ENCODE measurements at regions not wholly inside any gene's neighbourhood (a gene's known extent, or its start where the extent isn't known, plus 50 kb on each side); places are given as distances from the start of the nearest gene placed in this dataset.

- no peak overlapping the region for H3K9ac ChIP-seq (ENCODE audit: low read depth, low read length, poor library complexity)
- DNase-seq (ENCODE audit: low spot score) = no peak
Observed at GRCh38 chr4:78704981-78705683, 71.0 kb upstream of the BMP2K start.

DNA sequence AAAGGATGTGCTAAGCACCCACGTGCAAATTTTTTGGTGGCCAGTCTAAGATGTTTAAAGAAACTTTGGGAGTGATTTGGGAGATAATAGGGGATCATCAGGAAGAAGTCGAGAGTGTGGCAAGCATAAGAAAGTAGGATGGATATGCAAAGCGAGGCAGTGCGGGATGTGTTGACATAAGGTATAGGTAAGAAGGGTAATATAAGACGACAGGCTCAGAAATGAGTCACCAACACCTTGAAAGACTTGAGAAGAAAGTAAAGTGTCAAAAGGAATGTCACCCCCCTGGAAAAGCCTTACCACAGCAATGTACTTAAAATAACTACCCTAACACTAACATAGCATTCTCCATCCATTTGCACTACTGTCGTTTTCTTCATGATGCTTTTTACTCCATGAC, 69.8 kb upstream of the BMP2K start:
- Histone ChIP-seq H3K23ac (ENCODE audit: low read depth, low read length, poor library complexity) (no peak overlapping the region), H3K36me3 (replicated peaks in 1 of 2; ENCODE audit: control insufficient read depth in 2 of 2, insufficient read depth in 2 of 2, low read length in 2 of 2) (no peaks in the 10 kb centered on the region), H2AFZ (ENCODE audit: low read length) (no peak overlapping the region), H3K4ac (ENCODE audit: low read length) (no peak overlapping the region), H2BK120ac (ENCODE audit: low read depth, low read length) (no peak overlapping the region), H3K9ac (ENCODE audit: low read depth, low read length, poor library complexity) (no peak overlapping the region), H3K4me1 (ENCODE audit: control insufficient read depth in 2 of 2, insufficient read depth in 1 of 2, low read depth in 1 of 2, low read length in 2 of 2) (no peaks in the 10 kb centered on the region), H3K27me3 (ENCODE audit: control insufficient read depth in 3 of 3, insufficient read depth in 3 of 3, low read depth in 1 of 3, low read length in 3 of 3) (no peaks in the 10 kb centered on the region), H2BK5ac (ENCODE audit: low read length) (no peak overlapping the region), H3K79me1 (ENCODE audit: low read depth, low read length) (no peaks in the 10 kb centered on the region), H3K4me3 (ENCODE audit: low read length in 2 of 2) (no peak overlapping the region), H4K91ac (ENCODE audit: low read depth, low read length, poor library complexity) (no peak overlapping the region), H2AK5ac (ENCODE audit: low read depth, low read length) (no peak overlapping the region), H3K9me3 (replicated peaks in 1 of 2; ENCODE audit: control insufficient read depth in 2 of 2, insufficient read depth in 1 of 2, low read depth in 1 of 2, low read length in 2 of 2) (peaks cover 0 to 1% of the 10 kb centered on the region in 2 donors), H3K14ac (ENCODE audit: low read length) (no peak overlapping the region), H3K18ac (ENCODE audit: low read length) (no peak overlapping the region), H3K27ac (replicated peaks; ENCODE audit: low read length) (no peak overlapping the region), H2BK12ac (ENCODE audit: low read length) (no peak overlapping the region), H3K4me2 (ENCODE audit: insufficient read depth, low read length, poor library complexity, severe bottlenecking) (no peak overlapping the region), H2BK15ac (ENCODE audit: low read length) (no peak overlapping the region), H4K8ac (ENCODE audit: low read depth, low read length) (no peak overlapping the region)
- no peak for DNase-seq (ENCODE audit: low spot score)
- no CpG with 5 or more reads among the region's 6 CpGs for WGBS, 2 donors (ENCODE audit: extremely low coverage in 2 of 2, insufficient read length in 2 of 2, insufficient replicate concordance in 1 of 2)

More at GRCh38 chr4:78704981-78705683, 71.0 kb upstream of the BMP2K start:
- Histone ChIP-seq H4K8ac (ENCODE audit: low read depth, low read length) (no peak overlapping the region), H2BK12ac (ENCODE audit: low read length) (no peak overlapping the region), H3K4me3 (ENCODE audit: low read length in 2 of 2) (no peak overlapping the region), H3K4me1 (ENCODE audit: control insufficient read depth in 2 of 2, insufficient read depth in 1 of 2, low read depth in 1 of 2, low read length in 2 of 2) (no peaks in the 10 kb centered on the region), H3K79me1 (ENCODE audit: low read depth, low read length) (no peaks in the 10 kb centered on the region), H2AK5ac (ENCODE audit: low read depth, low read length) (no peak overlapping the region), H3K9me3 (replicated peaks in 1 of 2; ENCODE audit: control insufficient read depth in 2 of 2, insufficient read depth in 1 of 2, low read depth in 1 of 2, low read length in 2 of 2) (peaks cover 0 to 1% of the 10 kb centered on the region in 2 donors), H4K91ac (ENCODE audit: low read depth, low read length, poor library complexity) (no peak overlapping the region), H2BK15ac (ENCODE audit: low read length) (no peak overlapping the region), H3K4ac (ENCODE audit: low read length) (no peak overlapping the region), H3K23ac (ENCODE audit: low read depth, low read length, poor library complexity) (no peak overlapping the region), H2AFZ (ENCODE audit: low read length) (no peak overlapping the region), H3K36me3 (replicated peaks in 1 of 2; ENCODE audit: control insufficient read depth in 2 of 2, insufficient read depth in 2 of 2, low read length in 2 of 2) (no peaks in the 10 kb centered on the region), H3K27me3 (ENCODE audit: control insufficient read depth in 3 of 3, insufficient read depth in 3 of 3, low read depth in 1 of 3, low read length in 3 of 3) (no peaks in the 10 kb centered on the region), H3K14ac (ENCODE audit: low read length) (no peak overlapping the region), H2BK120ac (ENCODE audit: low read depth, low read length) (no peak overlapping the region), H2BK5ac (ENCODE audit: low read length) (no peak overlapping the region), H3K18ac (ENCODE audit: low read length) (no peak overlapping the region), H3K4me2 (ENCODE audit: insufficient read depth, low read length, poor library complexity, severe bottlenecking) (no peak overlapping the region), H3K27ac (replicated peaks; ENCODE audit: low read length) (no peak overlapping the region)
- WGBS, 2 donors (ENCODE audit: extremely low coverage in 2 of 2, insufficient read length in 2 of 2, insufficient replicate concordance in 1 of 2) = no CpG with 5 or more reads among the region's 3 CpGs

DNA sequence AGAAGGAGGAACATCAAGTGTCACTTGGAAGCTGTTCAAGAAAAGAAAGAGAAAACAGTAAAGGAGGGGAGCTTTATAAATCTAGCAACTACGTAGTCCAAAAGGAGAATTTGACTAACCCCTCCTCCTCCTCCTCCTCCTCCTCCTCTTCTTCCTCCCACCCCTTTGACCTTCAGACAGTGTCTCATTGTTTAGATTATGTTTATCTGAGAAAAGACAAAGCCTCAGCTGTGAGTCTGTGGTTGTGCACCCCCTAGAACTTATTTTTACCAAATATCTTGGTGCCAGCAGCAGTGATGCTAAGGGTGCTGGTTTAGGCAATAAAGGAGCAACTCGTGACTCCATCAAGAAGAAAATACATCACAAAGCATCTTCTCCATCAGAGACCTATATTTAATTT, 68.9 kb upstream of the BMP2K start:
- Histone ChIP-seq H2BK120ac (ENCODE audit: low read depth, low read length) (no peak overlapping the region), H3K4me3 (ENCODE audit: low read length in 2 of 2) (no peak overlapping the region), H3K4ac (ENCODE audit: low read length) (no peak overlapping the region), H4K91ac (ENCODE audit: low read depth, low read length, poor library complexity) (no peak overlapping the region), H3K23ac (ENCODE audit: low read depth, low read length, poor library complexity) (no peak overlapping the region), H3K9ac (ENCODE audit: low read depth, low read length, poor library complexity) (no peak overlapping the region), H3K79me1 (ENCODE audit: low read depth, low read length) (no peaks in the 10 kb centered on the region), H3K27me3 (ENCODE audit: control insufficient read depth in 3 of 3, insufficient read depth in 3 of 3, low read depth in 1 of 3, low read length in 3 of 3) (no peaks in the 10 kb centered on the region), H3K4me1 (ENCODE audit: control insufficient read depth in 2 of 2, insufficient read depth in 1 of 2, low read depth in 1 of 2, low read length in 2 of 2) (no peaks in the 10 kb centered on the region), H4K8ac (ENCODE audit: low read depth, low read length) (no peak overlapping the region), H2BK5ac (ENCODE audit: low read length) (no peak overlapping the region), H3K9me3 (replicated peaks in 1 of 2; ENCODE audit: control insufficient read depth in 2 of 2, insufficient read depth in 1 of 2, low read depth in 1 of 2, low read length in 2 of 2) (peaks cover 0 to 1% of the 10 kb centered on the region in 2 donors), H3K14ac (ENCODE audit: low read length) (no peak overlapping the region), H2AFZ (ENCODE audit: low read length) (no peak overlapping the region), H3K36me3 (replicated peaks in 1 of 2; ENCODE audit: control insufficient read depth in 2 of 2, insufficient read depth in 2 of 2, low read length in 2 of 2) (no peaks in the 10 kb centered on the region), H3K27ac (replicated peaks; ENCODE audit: low read length) (no peak overlapping the region), H2AK5ac (ENCODE audit: low read depth, low read length) (no peak overlapping the region), H2BK15ac (ENCODE audit: low read length) (no peak overlapping the region), H3K4me2 (ENCODE audit: insufficient read depth, low read length, poor library complexity, severe bottlenecking) (no peak overlapping the region), H3K18ac (ENCODE audit: low read length) (no peak overlapping the region), H2BK12ac (ENCODE audit: low read length) (no peak overlapping the region)
- no peak for DNase-seq (ENCODE audit: low spot score)
- no CpG with 5 or more reads among the region's 2 CpGs for WGBS, 2 donors (ENCODE audit: extremely low coverage in 2 of 2, insufficient read length in 2 of 2, insufficient replicate concordance in 1 of 2)

DNA sequence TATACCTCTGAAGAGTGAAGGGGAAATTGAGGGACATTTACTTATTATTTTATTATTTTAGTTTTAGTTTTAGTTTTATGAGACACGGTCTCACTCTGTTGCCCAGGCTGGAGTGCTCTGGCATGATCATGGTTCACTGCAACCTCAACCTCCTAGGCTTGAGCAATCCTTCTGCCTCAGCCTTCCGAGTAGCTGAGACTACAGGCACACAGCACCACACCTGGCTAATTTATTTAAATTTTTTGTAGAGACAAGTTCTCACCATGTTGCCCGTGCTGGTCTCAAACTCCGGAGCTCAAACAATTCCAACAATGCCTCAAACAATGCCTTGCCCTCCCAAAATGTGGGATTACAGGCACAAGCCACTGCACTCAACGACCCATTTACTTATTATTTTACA, 68.4 kb upstream of the BMP2K start:
- Histone ChIP-seq H2BK5ac (ENCODE audit: low read length) (no peak overlapping the region), H3K27ac (replicated peaks; ENCODE audit: low read length) (no peak overlapping the region), H3K4me2 (ENCODE audit: insufficient read depth, low read length, poor library complexity, severe bottlenecking) (no peak overlapping the region), H3K23ac (ENCODE audit: low read depth, low read length, poor library complexity) (no peak overlapping the region), H3K4me3 (ENCODE audit: low read length in 2 of 2) (no peak overlapping the region), H2AK5ac (ENCODE audit: low read depth, low read length) (no peak overlapping the region), H2BK12ac (ENCODE audit: low read length) (no peak overlapping the region), H3K4me1 (ENCODE audit: control insufficient read depth in 2 of 2, insufficient read depth in 1 of 2, low read depth in 1 of 2, low read length in 2 of 2) (no peaks in the 10 kb centered on the region), H2BK120ac (ENCODE audit: low read depth, low read length) (no peak overlapping the region), H3K27me3 (ENCODE audit: control insufficient read depth in 3 of 3, insufficient read depth in 3 of 3, low read depth in 1 of 3, low read length in 3 of 3) (no peaks in the 10 kb centered on the region), H2BK15ac (ENCODE audit: low read length) (no peak overlapping the region), H3K9ac (ENCODE audit: low read depth, low read length, poor library complexity) (no peak overlapping the region), H3K4ac (ENCODE audit: low read length) (no peak overlapping the region), H2AFZ (ENCODE audit: low read length) (no peak overlapping the region), H4K91ac (ENCODE audit: low read depth, low read length, poor library complexity) (no peak overlapping the region), H4K8ac (ENCODE audit: low read depth, low read length) (no peak overlapping the region), H3K14ac (ENCODE audit: low read length) (no peak overlapping the region), H3K79me1 (ENCODE audit: low read depth, low read length) (no peaks in the 10 kb centered on the region), H3K9me3 (replicated peaks in 1 of 2; ENCODE audit: control insufficient read depth in 2 of 2, insufficient read depth in 1 of 2, low read depth in 1 of 2, low read length in 2 of 2) (peaks cover 0 to 1% of the 10 kb centered on the region in 2 donors), H3K36me3 (replicated peaks in 1 of 2; ENCODE audit: control insufficient read depth in 2 of 2, insufficient read depth in 2 of 2, low read length in 2 of 2) (no peaks in the 10 kb centered on the region), H3K18ac (ENCODE audit: low read length) (no peak overlapping the region)
- DNase-seq (ENCODE audit: low spot score) = no peak
- WGBS, 2 donors (ENCODE audit: extremely low coverage in 2 of 2, insufficient read length in 2 of 2, insufficient replicate concordance in 1 of 2) = no CpG with 5 or more reads among the region's 5 CpGs

Data from neuronal stem cell (in vitro differentiated cells).